DND-41 (cell line): ENCODE measurements at regions not wholly inside any gene's neighbourhood (a gene's known extent, or its start where the extent isn't known, plus 50 kb on each side); places are given as distances from the start of the nearest gene placed in this dataset.

Source experiments
- ATAC-seq: fragments of 200-7000 bp; cut with Tn5 transposase; 3 replicates; pipeline ENCODE4 v1.9.1; 2021; ENCODE audit warnings: low read depth; ENCODE audit not compliant: insufficient read depth
- DNase-seq: peaks from one replicate; pipeline ENCODE4 v3.0.0-alpha.2; 2020
- H2AFZ ChIP-seq: 2 replicates; pipeline ENCODE4 v1.6.0; 2012; ENCODE audit warnings: low read depth, low read length
- H3K27ac ChIP-seq: 2 replicates; pipeline ENCODE4 v1.5.1; 2012; ENCODE audit warnings: low read length, inconsistent platforms
- H3K27me3 ChIP-seq: fragments of 200-600 bp; sonication (generic); 2 replicates; pipeline ENCODE4 v1.6.0; 2012; ENCODE audit warnings: low read length, mild to moderate bottlenecking, inconsistent platforms; ENCODE audit not compliant: insufficient read depth, poor library complexity
- H3K36me3 ChIP-seq: 2 replicates; pipeline ENCODE4 v1.5.1; 2012; ENCODE audit warnings: low read length, inconsistent platforms; ENCODE audit not compliant: insufficient read depth
- H3K4me1 ChIP-seq: 2 replicates; pipeline ENCODE4 v1.5.1; 2012; ENCODE audit warnings: mild to moderate bottlenecking, low read length; ENCODE audit not compliant: insufficient read depth
- H3K4me2 ChIP-seq: 2 replicates; pipeline ENCODE4 v1.6.0; 2012; ENCODE audit warnings: mild to moderate bottlenecking, moderate library complexity, low read length, inconsistent platforms; ENCODE audit not compliant: insufficient read depth
- H3K4me3 ChIP-seq, 2 experiments: fragments of 200-600 bp in 1 of 2; shearing (Covaris generic) in 1 of 2; 2 replicates each; pipeline ENCODE4 v1.5.1; 2012 to 2016; ENCODE audit warnings: inconsistent platforms in 2 of 2, low read length in 2 of 2, mild to moderate bottlenecking in 2 of 2, low read depth in 1 of 2, moderate library complexity in 1 of 2
- H3K79me2 ChIP-seq: 2 replicates; pipeline ENCODE4 v1.6.0; 2012; ENCODE audit warnings: low read length, inconsistent platforms; ENCODE audit not compliant: insufficient read depth
- H3K9ac ChIP-seq: 2 replicates; pipeline ENCODE4 v1.6.0; 2012; ENCODE audit warnings: low read depth, mild to moderate bottlenecking, inconsistent platforms, low read length, moderate library complexity
- H3K9me3 ChIP-seq: 2 replicates; pipeline ENCODE4 v1.5.1; 2012; ENCODE audit warnings: low read length, moderate library complexity, mild to moderate bottlenecking, inconsistent platforms; ENCODE audit not compliant: insufficient read depth, severe bottlenecking
- H4K20me1 ChIP-seq: 2 replicates; pipeline ENCODE4 v1.6.0; 2012; ENCODE audit warnings: low read length; ENCODE audit not compliant: insufficient read depth
- CTCF ChIP-seq: IDR thresholded peaks from 2 replicates; pipeline ENCODE4 v1.5.1; 2012; ENCODE audit warnings: borderline replicate concordance, low read length, moderate library complexity, mild to moderate bottlenecking; ENCODE audit not compliant: poor library complexity, severe bottlenecking; ENCODE audit errors: extremely low read depth
- EZH2 ChIP-seq: IDR thresholded peaks from 3 replicates; pipeline ENCODE4 v1.6.1; 2012; ENCODE audit warnings: borderline replicate concordance, low read depth, mild to moderate bottlenecking, moderate library complexity, low read length, inconsistent platforms; ENCODE audit not compliant: severe bottlenecking

GRCh38 chr11:109993786-109994185 is 99.4 kb upstream of the ZC3H12C start:
- Histone ChIP-seq H4K20me1 (no peaks in the 10 kb centered on the region), H3K4me2 (no peak overlapping the region), H3K36me3 (no peaks in the 10 kb centered on the region), H3K27ac (no peak overlapping the region), H3K4me3 (no peak overlapping the region), H3K9ac (no peak overlapping the region), H3K4me1 (no peaks in the 10 kb centered on the region), H3K79me2 (no peaks in the 10 kb centered on the region), H2AFZ (no peak overlapping the region), H3K27me3 (no peaks in the 10 kb centered on the region), H3K9me3 (no peaks in the 10 kb centered on the region)
- no peak for DNase-seq
- no peak for ATAC-seq
- TF ChIP-seq CTCF = no peak
- TF ChIP-seq EZH2 = no peak

- Histone ChIP-seq H3K4me1 (no peaks in the 10 kb centered on the region), H3K4me2 (no peak overlapping the region), H4K20me1 (no peaks in the 10 kb centered on the region), H3K9me3 (no peaks in the 10 kb centered on the region), H3K9ac (no peak overlapping the region), H3K4me3 (no peak overlapping the region), H3K79me2 (no peaks in the 10 kb centered on the region), H3K27ac (no peak overlapping the region), H3K36me3 (no peaks in the 10 kb centered on the region), H2AFZ (no peak overlapping the region), H3K27me3 (no peaks in the 10 kb centered on the region)
- ATAC-seq = no peak
- no peak for DNase-seq
- TF ChIP-seq EZH2 (no peak), CTCF (no peak)
Measured at GRCh38 chr11:109994907-109995306, 98.3 kb upstream of the ZC3H12C start.

GRCh38 chr11:109996060-109996459 is 97.1 kb upstream of the ZC3H12C start:
- no peaks in the 10 kb centered on the region for H3K4me1 ChIP-seq
- H3K36me3 ChIP-seq = no peaks in the 10 kb centered on the region
- H3K27me3 ChIP-seq = no peaks in the 10 kb centered on the region
- H3K27ac ChIP-seq = no peak overlapping the region
- H2AFZ ChIP-seq = no peak overlapping the region
- no peak overlapping the region for H3K4me2 ChIP-seq
- H3K9ac ChIP-seq = no peak overlapping the region
- no peak for TF ChIP-seq CTCF
- TF ChIP-seq EZH2 = no peak
- H3K79me2 ChIP-seq = no peaks in the 10 kb centered on the region
- no peak overlapping the region for H3K4me3 ChIP-seq
- H4K20me1 ChIP-seq = no peaks in the 10 kb centered on the region
- DNase-seq (no peak), ATAC-seq (no peak)
- H3K9me3 ChIP-seq = no peaks in the 10 kb centered on the region

GRCh38 chr11:109998921-109999320 is 94.3 kb upstream of the ZC3H12C start:
- H3K36me3 ChIP-seq = no peaks in the 10 kb centered on the region
- TF ChIP-seq EZH2 (no peak), CTCF (no peak)
- no peaks in the 10 kb centered on the region for H3K79me2 ChIP-seq
- no peaks in the 10 kb centered on the region for H4K20me1 ChIP-seq
- DNase-seq = no peak
- no peak for ATAC-seq
- no peaks in the 10 kb centered on the region for H3K27me3 ChIP-seq
- H3K4me3 ChIP-seq = no peak overlapping the region
- no peaks in the 10 kb centered on the region for H3K9me3 ChIP-seq
- no peak overlapping the region for H3K9ac ChIP-seq
- no peaks in the 10 kb centered on the region for H3K4me1 ChIP-seq
- no peak overlapping the region for H3K27ac ChIP-seq
- H3K4me2 ChIP-seq = no peak overlapping the region
- H2AFZ ChIP-seq = no peak overlapping the region
